Endothelial cell of umbilical vein (primary cell): ENCODE measurements at regions not wholly inside any gene's neighbourhood (a gene's known extent, or its start where the extent isn't known, plus 50 kb on each side); places are given as distances from the start of the nearest gene placed in this dataset.

ENCODE experiments used
- BruUV-seq: library from RNA; stranded (reverse); fragments of 400-500 nt; replicated peaks from 2 replicates; lab custom pipeline; 2021; lab: Mats Ljungman, UMichigan
- CTCF ChIA-PET: fragments of 300-600, 350-600 bp; sonication (Branson Sonifier 250); formaldehyde crosslinking; loops from one replicate; lab custom pipeline; 2021; ENCODE audit warnings: antibody characterized with exemption, inconsistent platforms; lab: Charles Lee
- POLR2A ChIA-PET: fragments of 300-600, 350-600 bp; sonication (Branson Sonifier 250); formaldehyde crosslinking; loops from one replicate; lab custom pipeline; 2021; ENCODE audit warnings: antibody characterized with exemption, inconsistent platforms; lab: Charles Lee
- DNase-seq: peaks from one replicate; pipeline ENCODE4 v3.0.0-alpha.2; 2011; ENCODE audit warnings: low read depth, low spot score
- FAIRE-seq: peaks from 2 replicates; lab custom pipeline; 2011; peaks lifted over from hg19 to GRCh38; lab: Jason Lieb, UNC
- H2AFZ ChIP-seq: 2 replicates; pipeline ENCODE4 v1.6.0; 2012; ENCODE audit warnings: low read depth, low read length, control low read depth, inconsistent platforms
- H3K27ac ChIP-seq: 2 replicates; pipeline ENCODE4 v1.5.1; 2011; ENCODE audit warnings: low read depth, mild to moderate bottlenecking, control low read depth, low read length, moderate library complexity; ENCODE audit not compliant: insufficient read depth
- H3K27me3 ChIP-seq, 2 experiments: 2 replicates each; pipeline versions ENCODE4 v1.6.0 to v1.6.1; 2011; ENCODE audit warnings: low read length in 2 of 2, mixed read lengths in 1 of 2; ENCODE audit not compliant: control insufficient read depth in 2 of 2, insufficient read depth in 2 of 2
- H3K36me3 ChIP-seq, 2 experiments: 2 replicates in 1 of 2; 3 replicates in 1 of 2; pipeline ENCODE4 v1.5.1; 2011; ENCODE audit warnings: low read length in 2 of 2, mild to moderate bottlenecking in 1 of 2, moderate library complexity in 1 of 2; ENCODE audit not compliant: control insufficient read depth in 2 of 2, insufficient read depth in 2 of 2; ENCODE audit errors: extremely low read depth in 1 of 2
- H3K4me1 ChIP-seq: 3 replicates; pipeline ENCODE4 v1.5.1; 2011; ENCODE audit warnings: mild to moderate bottlenecking, low read length; ENCODE audit not compliant: control insufficient read depth, insufficient read depth; ENCODE audit errors: extremely low read depth
- H3K4me2 ChIP-seq: 2 replicates; pipeline ENCODE4 v1.6.1; 2011; ENCODE audit warnings: low read length, control low read depth, mixed read lengths; ENCODE audit not compliant: insufficient read depth
- H3K4me3 ChIP-seq, 3 experiments: fragments of 200-600 bp in 1 of 3; sonication (generic), shearing (Covaris generic) in 1 of 3; replicated peaks in 1 of 3; 2 replicates each; pipeline ENCODE4 v1.5.1; 2011 to 2016; ENCODE audit warnings: control low read depth in 3 of 3, low read length in 3 of 3, mild to moderate bottlenecking in 2 of 3, inconsistent platforms in 1 of 3, low read depth in 1 of 3, moderate library complexity in 1 of 3; ENCODE audit not compliant: insufficient read depth in 1 of 3
- H3K79me2 ChIP-seq: 2 replicates; pipeline ENCODE4 v1.6.0; 2012; ENCODE audit warnings: low read length, inconsistent platforms; ENCODE audit not compliant: control insufficient read depth, insufficient read depth
- H3K9ac ChIP-seq: replicated peaks from 2 replicates; pipeline ENCODE3; 2011; ENCODE audit warnings: low read length, control low read depth; ENCODE audit not compliant: insufficient read depth; ENCODE audit errors: extremely low read depth
- H3K9me1 ChIP-seq: replicated peaks from 3 replicates; pipeline ENCODE4 v1.6.0; 2011; ENCODE audit warnings: mild to moderate bottlenecking, low read length; ENCODE audit not compliant: control insufficient read depth, insufficient read depth; ENCODE audit errors: extremely low read depth
- H3K9me3 ChIP-seq: replicated peaks from 2 replicates; pipeline ENCODE4 v1.5.1; 2012; ENCODE audit warnings: low read length, inconsistent platforms; ENCODE audit not compliant: control insufficient read depth, insufficient read depth
- H4K20me1 ChIP-seq: replicated peaks from 2 replicates; pipeline ENCODE3; 2011; ENCODE audit warnings: mild to moderate bottlenecking, low read length; ENCODE audit not compliant: control insufficient read depth, insufficient read depth; ENCODE audit errors: extremely low read depth
- EZH2 ChIP-seq: IDR thresholded peaks from 2 replicates; pipeline ENCODE4 v1.6.1; 2012; ENCODE audit warnings: borderline replicate concordance, low read depth, mild to moderate bottlenecking, moderate library complexity, low read length, inconsistent platforms; ENCODE audit not compliant: severe bottlenecking
- FOS ChIP-seq: IDR thresholded peaks from 2 replicates; pipeline ENCODE4 v1.6.1; 2011; ENCODE audit warnings: mild to moderate bottlenecking, low read length, moderate library complexity, borderline replicate concordance; ENCODE audit not compliant: insufficient read depth
- GATA2 ChIP-seq: IDR thresholded peaks from 2 replicates; pipeline ENCODE4 v1.7.0; 2011; ENCODE audit warnings: low read depth, mild to moderate bottlenecking, moderate library complexity, mixed read lengths, low read length; ENCODE audit not compliant: insufficient read length, insufficient read depth
- JUN ChIP-seq: IDR thresholded peaks from 2 replicates; pipeline ENCODE4 v1.6.1; 2011; ENCODE audit warnings: borderline replicate concordance, low read depth; ENCODE audit not compliant: insufficient read length, insufficient read depth
- MYC ChIP-seq: IDR thresholded peaks from one replicate; pipeline ENCODE4 v1.6.1; 2011; ENCODE audit warnings: mild to moderate bottlenecking, low read depth, low read length
- POLR2A ChIP-seq: IDR thresholded peaks from 2 replicates; pipeline ENCODE4 v1.6.1; 2012; ENCODE audit warnings: low read depth, mild to moderate bottlenecking, control low read depth, low read length
- POLR2AphosphoS5 ChIP-seq: IDR thresholded peaks from 2 replicates; pipeline ENCODE4 v1.6.1; 2012; ENCODE audit warnings: low read depth, mild to moderate bottlenecking, control low read depth, low read length, moderate library complexity; ENCODE audit not compliant: insufficient read depth
- dilution Hi-C: fragments of 300-500 bp; cut with MboI; formaldehyde crosslinking; loops from one replicate; pipeline ENCODE4 v1.15.0; 2019; ENCODE audit warnings: low sequenced_read_pairs; ENCODE audit not compliant: extremely low pct_ligation_motif_present
- intact Hi-C: fragments of 100-400 bp; cut with micrococcal nuclease; formaldehyde crosslinking; loops from one replicate; pipeline ENCODE4 v1.10.0; 2022
- TF ChIP-seq, protein P1 (sequence below): IDR thresholded peaks from 2 replicates; pipeline ENCODE4 v1.6.1; 2011; ENCODE audit not compliant: insufficient read depth, insufficient read length
- TF ChIP-seq, protein P2 (sequence below), 2 donors: IDR thresholded peaks; 1 replicate in 1 of 2; 2 replicates in 1 of 2; pipeline ENCODE4 v1.5.1; 2011; ENCODE audit warnings: low read length in 2 of 2, mild to moderate bottlenecking in 2 of 2, moderate library complexity in 2 of 2, control low read depth in 1 of 2, inconsistent platforms in 1 of 2, low read depth in 1 of 2; ENCODE audit not compliant: insufficient read depth in 1 of 2; ENCODE audit errors: extremely low read depth in 1 of 2

DNA sequence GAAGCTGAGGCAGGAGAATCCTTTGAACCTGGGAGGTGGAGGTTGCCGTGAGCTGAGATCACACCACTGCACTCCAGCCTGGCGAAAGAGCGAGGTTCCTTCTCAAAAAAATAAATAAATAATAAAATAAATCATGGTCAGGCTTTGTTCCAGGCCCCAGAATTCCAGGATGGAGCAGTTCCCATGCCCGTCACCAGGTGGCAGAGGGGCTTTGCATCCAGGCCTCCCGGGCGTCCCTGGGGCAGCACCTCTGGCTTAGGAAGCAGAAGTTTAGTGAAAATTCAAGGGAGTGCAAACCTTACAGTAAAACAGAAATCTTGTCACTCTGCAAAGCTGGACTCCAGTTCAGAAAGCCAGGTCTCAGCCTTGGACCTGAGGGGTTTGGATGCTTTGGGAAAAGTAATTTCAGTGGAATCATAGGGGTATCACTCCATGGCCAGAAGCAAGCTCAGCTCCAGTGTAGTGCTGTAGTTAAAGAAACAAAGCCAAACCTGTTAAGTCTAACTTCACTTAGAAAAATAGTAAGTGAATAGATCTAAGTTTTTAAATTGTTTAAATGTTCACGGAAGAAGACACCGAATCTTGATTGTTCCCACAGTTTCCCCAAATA lies 512.7 kb downstream of the CMPK2 start:
- no peak overlapping the region for H3K27ac ChIP-seq
- H2AFZ ChIP-seq, result no peak overlapping the region
- DNase-seq (no peak), FAIRE-seq (no peak)
- H3K4me2 ChIP-seq, result no peak overlapping the region
- no peaks in the 10 kb centered on the region for H3K79me2 ChIP-seq
- H3K4me3 ChIP-seq, result no peak overlapping the region
- H3K4me1 ChIP-seq, result no peaks in the 10 kb centered on the region
- H3K9me3 ChIP-seq, result peaks cover 6% of the 10 kb centered on the region
- H4K20me1 ChIP-seq, result no peaks in the 10 kb centered on the region
- CTCF ChIA-PET, result no interaction called here
- no peaks in the 10 kb centered on the region for H3K36me3 ChIP-seq
- H3K9ac ChIP-seq, result no peak overlapping the region
- no TSS peak for BruUV-seq
- H3K9me1 ChIP-seq, result no peaks in the 10 kb centered on the region
- TF ChIP-seq JUN (no peak), FOS (no peak), POLR2AphosphoS5 (no peak), EZH2 (no peak), MYC (no peak), GATA2 (no peak), POLR2A (no peak)
- TF ChIP-seq, protein P1, sequence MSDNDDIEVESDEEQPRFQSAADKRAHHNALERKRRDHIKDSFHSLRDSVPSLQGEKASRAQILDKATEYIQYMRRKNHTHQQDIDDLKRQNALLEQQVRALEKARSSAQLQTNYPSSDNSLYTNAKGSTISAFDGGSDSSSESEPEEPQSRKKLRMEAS, result no peak
- TF ChIP-seq, protein P2, sequence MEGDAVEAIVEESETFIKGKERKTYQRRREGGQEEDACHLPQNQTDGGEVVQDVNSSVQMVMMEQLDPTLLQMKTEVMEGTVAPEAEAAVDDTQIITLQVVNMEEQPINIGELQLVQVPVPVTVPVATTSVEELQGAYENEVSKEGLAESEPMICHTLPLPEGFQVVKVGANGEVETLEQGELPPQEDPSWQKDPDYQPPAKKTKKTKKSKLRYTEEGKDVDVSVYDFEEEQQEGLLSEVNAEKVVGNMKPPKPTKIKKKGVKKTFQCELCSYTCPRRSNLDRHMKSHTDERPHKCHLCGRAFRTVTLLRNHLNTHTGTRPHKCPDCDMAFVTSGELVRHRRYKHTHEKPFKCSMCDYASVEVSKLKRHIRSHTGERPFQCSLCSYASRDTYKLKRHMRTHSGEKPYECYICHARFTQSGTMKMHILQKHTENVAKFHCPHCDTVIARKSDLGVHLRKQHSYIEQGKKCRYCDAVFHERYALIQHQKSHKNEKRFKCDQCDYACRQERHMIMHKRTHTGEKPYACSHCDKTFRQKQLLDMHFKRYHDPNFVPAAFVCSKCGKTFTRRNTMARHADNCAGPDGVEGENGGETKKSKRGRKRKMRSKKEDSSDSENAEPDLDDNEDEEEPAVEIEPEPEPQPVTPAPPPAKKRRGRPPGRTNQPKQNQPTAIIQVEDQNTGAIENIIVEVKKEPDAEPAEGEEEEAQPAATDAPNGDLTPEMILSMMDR (IDR thresholded peaks at IDR 0.05; ENCODE audit: extremely low read depth in 1 of 2, insufficient read depth in 1 of 2, low read depth in 1 of 2, low read length in 2 of 2), result no peak
- no peaks in the 10 kb centered on the region for H3K27me3 ChIP-seq
- POLR2A ChIA-PET, result no interaction called here
- intact Hi-C loops (loop anchor here (1.0 kb wide), 1 partner anchor 420 kb away; no protein-coding TSS in a partner anchor), dilution Hi-C loops (no loop called here)
